Naive thymus-derived CD4-positive, alpha-beta T cell (primary cell): ENCODE measurements at regions not wholly inside any gene's neighbourhood (a gene's known extent, or its start where the extent isn't known, plus 50 kb on each side); places are given as distances from the start of the nearest gene placed in this dataset.

Experiments
- ATAC-seq: fragments of 150-1000 bp; cut with Tn5 transposase; 2 replicates; pipeline ENCODE4 v1.10.0; 2021; ENCODE audit warnings: mild to moderate bottlenecking, moderate library complexity
- CTCF ChIA-PET: fragments of 350-600 bp; sonication (Branson Sonifier 250); formaldehyde crosslinking; loops from one replicate; lab custom pipeline; 2021; ENCODE audit warnings: antibody characterized with exemption; lab: Charles Lee
- POLR2A ChIA-PET: fragments of 350-600 bp; sonication (Branson Sonifier 250); formaldehyde crosslinking; loops from one replicate; lab custom pipeline; 2021; ENCODE audit warnings: antibody characterized with exemption, inconsistent platforms; lab: Charles Lee
- DNase-seq, 9 donors: peaks; one replicate each; pipeline versions ENCODE4 v3.0.0 to v3.0.0-alpha.2; 2020 to 2022; ENCODE audit warnings: mixed read lengths in 1 of 9
- H3K27ac ChIP-seq: one replicate; pipeline ENCODE4 v1.7.0; 2013; ENCODE audit warnings: mild to moderate bottlenecking, low read depth, low read length, moderate library complexity
- H3K27me3 ChIP-seq, 2 donors: one replicate each; pipeline ENCODE4 v1.7.0; 2013; ENCODE audit warnings: low read length in 2 of 2, mild to moderate bottlenecking in 2 of 2, moderate library complexity in 2 of 2; ENCODE audit not compliant: control insufficient read depth in 2 of 2, insufficient read depth in 2 of 2
- H3K36me3 ChIP-seq, 3 experiments: 1 replicate in 2 of 3; 2 replicates in 1 of 3; pipeline ENCODE4 v1.7.0; 2013; ENCODE audit warnings: low read length in 3 of 3, mild to moderate bottlenecking in 3 of 3, moderate library complexity in 1 of 3; ENCODE audit not compliant: insufficient read depth in 3 of 3, control insufficient read depth in 2 of 3
- H3K4me1 ChIP-seq, 2 donors: one replicate each; pipeline ENCODE4 v1.7.0; 2013; ENCODE audit warnings: low read length in 2 of 2, mild to moderate bottlenecking in 2 of 2, moderate library complexity in 1 of 2; ENCODE audit not compliant: control insufficient read depth in 2 of 2, insufficient read depth in 2 of 2
- H3K4me3 ChIP-seq: 2 replicates; pipeline ENCODE4 v1.7.0; 2013; ENCODE audit warnings: mild to moderate bottlenecking, low read length
- H3K9me3 ChIP-seq, 3 experiments: 1 replicate in 2 of 3; 2 replicates in 1 of 3; pipeline ENCODE4 v1.7.0; 2013; ENCODE audit warnings: low read length in 3 of 3; ENCODE audit not compliant: control insufficient read depth in 2 of 3
- H3K27ac Mint-ChIP-seq, 9 donors: one replicate each; pipeline ENCODE4 v1.8.0; 2020 to 2022; ENCODE audit warnings: mixed read lengths in 9 of 9, mild to moderate bottlenecking in 8 of 9, moderate library complexity in 5 of 9, inconsistent platforms in 2 of 9
- H3K27me3 Mint-ChIP-seq, 5 donors: one replicate each; pipeline ENCODE4 v1.8.0; 2021 to 2022; ENCODE audit warnings: mixed read lengths in 5 of 5, mild to moderate bottlenecking in 1 of 5
- H3K36me3 Mint-ChIP-seq, 5 donors: one replicate each; pipeline ENCODE4 v1.8.0; 2020 to 2022; ENCODE audit warnings: mixed read lengths in 5 of 5, mild to moderate bottlenecking in 3 of 5, inconsistent platforms in 1 of 5
- H3K4me1 Mint-ChIP-seq, 7 donors: one replicate each; pipeline ENCODE4 v1.8.0; 2020 to 2022; ENCODE audit warnings: mixed read lengths in 7 of 7, mild to moderate bottlenecking in 3 of 7, inconsistent platforms in 1 of 7
- H3K4me3 Mint-ChIP-seq, 10 donors: one replicate each; pipeline ENCODE4 v1.8.0; 2020 to 2022; ENCODE audit warnings: mild to moderate bottlenecking in 10 of 10, mixed read lengths in 10 of 10, moderate library complexity in 6 of 10, inconsistent platforms in 2 of 10
- H3K9me3 Mint-ChIP-seq, 11 donors: one replicate each; pipeline ENCODE4 v1.8.0; 2020 to 2022; ENCODE audit warnings: mixed read lengths in 11 of 11, mild to moderate bottlenecking in 4 of 11, inconsistent platforms in 1 of 11, moderate library complexity in 1 of 11
- intact Hi-C, 2 donors: fragments of 100-400 bp; cut with micrococcal nuclease; formaldehyde crosslinking; loops; one replicate each; pipeline ENCODE4 v1.15.1; 2023

- Histone ChIP-seq H3K4me3 (no peak overlapping the region), H3K4me1 (no peaks in the 10 kb centered on the region), H3K27me3 (no peaks in the 10 kb centered on the region), H3K9me3 (no peaks in the 10 kb centered on the region), H3K27ac (no peak overlapping the region), H3K36me3 (no peaks in the 10 kb centered on the region)
- Mint-ChIP-seq H3K36me3 (no peaks in the 10 kb centered on the region), H3K27me3 (no peaks in the 10 kb centered on the region), H3K27ac (no peak overlapping the region), H3K4me1 (no peaks in the 10 kb centered on the region), H3K9me3 (peaks cover 0 to 9% (median 2%) of the 10 kb centered on the region in 11 donors), H3K4me3 (no peak overlapping the region)
- no peak for ATAC-seq
- DNase-seq, result no peak
- ChIA-PET CTCF (no interaction called here), POLR2A (no interaction called here)
- intact Hi-C loops, result no loop called here
Measured at GRCh38 chr4:34861666-34862065, 1382.6 kb downstream of the ARAP2 start.

- Histone ChIP-seq H3K27ac (no peak overlapping the region), H3K4me1 (no peaks in the 10 kb centered on the region), H3K4me3 (no peak overlapping the region), H3K27me3 (no peaks in the 10 kb centered on the region), H3K36me3 (no peaks in the 10 kb centered on the region), H3K9me3 (no peaks in the 10 kb centered on the region)
- H3K36me3 Mint-ChIP-seq, result no peaks in the 10 kb centered on the region
- ChIA-PET CTCF (no interaction called here), POLR2A (no interaction called here)
- no peak overlapping the region for H3K4me3 Mint-ChIP-seq
- intact Hi-C loops, result no loop called here
- no peak overlapping the region for H3K27ac Mint-ChIP-seq
- no peaks in the 10 kb centered on the region for H3K27me3 Mint-ChIP-seq
- ATAC-seq (no peak), DNase-seq (no peak)
- peaks cover 0 to 37% (median 11%) of the 10 kb centered on the region in 11 donors for H3K9me3 Mint-ChIP-seq
- H3K4me1 Mint-ChIP-seq, result no peaks in the 10 kb centered on the region
Measured at GRCh38 chr4:34878961-34879360, 1365.4 kb downstream of the ARAP2 start.

DNA sequence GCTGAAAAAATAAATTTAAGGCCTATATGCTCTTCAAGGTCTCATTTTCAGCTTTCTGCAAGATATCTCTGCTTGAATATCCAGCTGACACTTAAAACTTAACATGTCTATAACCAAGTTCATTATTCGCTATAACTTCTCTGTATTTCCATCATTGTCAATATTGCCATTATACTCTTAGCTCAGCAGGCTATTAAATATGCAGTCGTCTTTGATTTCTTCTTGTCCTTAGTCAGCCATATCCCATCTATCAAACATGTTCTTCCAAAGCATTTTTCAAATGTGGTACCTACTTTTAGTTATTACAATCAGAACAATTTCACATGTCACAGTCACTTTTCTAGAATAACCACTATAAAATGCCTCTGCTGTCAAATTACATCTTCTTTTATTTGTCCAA is 1364.1 kb downstream of the ARAP2 start:
- DNase-seq, result no peak
- Histone ChIP-seq H3K36me3 (no peaks in the 10 kb centered on the region), H3K9me3 (no peaks in the 10 kb centered on the region), H3K27me3 (no peaks in the 10 kb centered on the region), H3K4me1 (no peaks in the 10 kb centered on the region), H3K27ac (no peak overlapping the region), H3K4me3 (no peak overlapping the region)
- Mint-ChIP-seq H3K9me3 (peaks cover 0 to 27% (median 6%) of the 10 kb centered on the region in 11 donors), H3K4me1 (no peaks in the 10 kb centered on the region), H3K36me3 (no peaks in the 10 kb centered on the region), H3K27ac (no peak overlapping the region), H3K4me3 (no peak overlapping the region), H3K27me3 (no peaks in the 10 kb centered on the region)
- intact Hi-C loops, result no loop called here
- ChIA-PET CTCF (no interaction called here), POLR2A (no interaction called here)
- no peak for ATAC-seq

- Mint-ChIP-seq H3K4me1 (no peaks in the 10 kb centered on the region), H3K36me3 (no peaks in the 10 kb centered on the region), H3K4me3 (no peak overlapping the region), H3K27me3 (no peaks in the 10 kb centered on the region), H3K27ac (no peak overlapping the region), H3K9me3 (peaks cover 0 to 10% (median 3%) of the 10 kb centered on the region in 11 donors)
- ATAC-seq (no peak), DNase-seq (no peak)
- intact Hi-C loops, result no loop called here
- CTCF ChIA-PET, result no interaction called here
- H3K4me1 ChIP-seq, result no peaks in the 10 kb centered on the region
- H3K27me3 ChIP-seq, result no peaks in the 10 kb centered on the region
- no peaks in the 10 kb centered on the region for H3K9me3 ChIP-seq
- no peaks in the 10 kb centered on the region for H3K36me3 ChIP-seq
- no peak overlapping the region for H3K27ac ChIP-seq
- no peak overlapping the region for H3K4me3 ChIP-seq
- POLR2A ChIA-PET, result no interaction called here
Measured at GRCh38 chr4:34891892-34892291, 1352.4 kb downstream of the ARAP2 start.

DNA sequence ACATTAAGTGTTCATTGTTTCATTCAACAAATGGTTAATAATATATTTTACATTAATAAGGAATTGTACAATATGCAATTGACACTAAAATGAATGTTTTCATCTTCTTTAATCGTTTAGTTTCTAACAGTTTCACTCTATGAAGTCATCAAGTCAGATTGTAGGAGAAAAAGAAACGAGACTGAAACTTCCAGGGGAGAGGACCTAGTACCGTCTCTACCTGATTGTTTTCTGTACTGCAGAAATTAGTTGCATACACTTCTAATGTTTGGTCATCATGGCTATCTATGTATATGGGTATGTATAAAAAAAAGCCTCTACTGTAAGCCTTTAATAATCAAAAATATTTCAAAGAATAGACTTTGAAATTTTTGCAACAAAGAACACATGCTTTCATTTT is 1350.9 kb downstream of the ARAP2 start:
- ATAC-seq (no peak), DNase-seq (no peak)
- no peaks in the 10 kb centered on the region for H3K36me3 ChIP-seq
- Mint-ChIP-seq H3K36me3 (no peaks in the 10 kb centered on the region), H3K4me3 (no peak overlapping the region), H3K27me3 (no peaks in the 10 kb centered on the region), H3K27ac (no peak overlapping the region), H3K4me1 (no peaks in the 10 kb centered on the region), H3K9me3 (peaks cover 0 to 10% (median 6%) of the 10 kb centered on the region in 11 donors)
- no peak overlapping the region for H3K4me3 ChIP-seq
- no peaks in the 10 kb centered on the region for H3K9me3 ChIP-seq
- ChIA-PET CTCF (no interaction called here), POLR2A (no interaction called here)
- intact Hi-C loops, result no loop called here
- no peaks in the 10 kb centered on the region for H3K4me1 ChIP-seq
- H3K27me3 ChIP-seq, result no peaks in the 10 kb centered on the region
- H3K27ac ChIP-seq, result no peak overlapping the region

DNA sequence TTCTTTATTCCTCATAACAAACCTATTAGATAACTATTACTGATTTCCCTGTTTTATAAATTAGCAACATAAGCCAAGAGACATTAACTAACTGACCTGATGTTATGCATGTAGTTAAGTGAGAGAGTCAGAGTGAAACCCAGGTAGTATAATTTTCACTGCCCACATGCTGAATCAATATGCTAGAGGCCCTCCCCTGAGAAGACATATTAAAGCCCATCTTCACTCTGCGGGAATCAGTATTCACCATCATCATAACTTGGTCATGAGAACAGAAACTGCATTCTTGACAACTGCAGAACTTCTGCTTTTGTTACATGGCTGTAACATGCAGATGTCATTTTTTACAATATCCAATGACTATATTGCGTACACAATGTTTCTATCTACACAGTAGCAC is 1324.3 kb downstream of the ARAP2 start:
- Histone ChIP-seq H3K27me3 (no peaks in the 10 kb centered on the region), H3K4me3 (no peak overlapping the region), H3K4me1 (no peaks in the 10 kb centered on the region), H3K27ac (no peak overlapping the region), H3K36me3 (no peaks in the 10 kb centered on the region), H3K9me3 (no peaks in the 10 kb centered on the region)
- H3K9me3 Mint-ChIP-seq, result peaks cover 0 to 21% (median 5%) of the 10 kb centered on the region in 11 donors
- DNase-seq, result no peak
- ChIA-PET POLR2A (no interaction called here), CTCF (no interaction called here)
- no peaks in the 10 kb centered on the region for H3K27me3 Mint-ChIP-seq
- no peak overlapping the region for H3K4me3 Mint-ChIP-seq
- no peaks in the 10 kb centered on the region for H3K36me3 Mint-ChIP-seq
- H3K27ac Mint-ChIP-seq, result no peak overlapping the region
- no peaks in the 10 kb centered on the region for H3K4me1 Mint-ChIP-seq
- intact Hi-C loops, result no loop called here
- ATAC-seq, result no peak

- H3K4me1 ChIP-seq, result no peaks in the 10 kb centered on the region
- CTCF ChIA-PET, result no interaction called here
- no peaks in the 10 kb centered on the region for H3K9me3 ChIP-seq
- H3K4me3 ChIP-seq, result no peak overlapping the region
- ATAC-seq (no peak), DNase-seq (no peak)
- intact Hi-C loops, result no loop called here
- no peaks in the 10 kb centered on the region for H3K27me3 Mint-ChIP-seq
- POLR2A ChIA-PET, result no interaction called here
- no peak overlapping the region for H3K27ac Mint-ChIP-seq
- no peaks in the 10 kb centered on the region for H3K4me1 Mint-ChIP-seq
- H3K36me3 ChIP-seq, result no peaks in the 10 kb centered on the region
- no peaks in the 10 kb centered on the region for H3K36me3 Mint-ChIP-seq
- H3K27ac ChIP-seq, result no peak overlapping the region
- H3K4me3 Mint-ChIP-seq, result no peak overlapping the region
- no peaks in the 10 kb centered on the region for H3K27me3 ChIP-seq
- H3K9me3 Mint-ChIP-seq, result peaks cover 0 to 24% (median 5%) of the 10 kb centered on the region in 11 donors
Measured at GRCh38 chr4:34921391-34921790, 1322.9 kb downstream of the ARAP2 start.
